ENCODE measurements at regions not wholly inside any gene's neighbourhood (a gene's known extent, or its start where the extent isn't known, plus 50 kb on each side); places are given as distances from the start of the nearest gene placed in this dataset.

DNA sequence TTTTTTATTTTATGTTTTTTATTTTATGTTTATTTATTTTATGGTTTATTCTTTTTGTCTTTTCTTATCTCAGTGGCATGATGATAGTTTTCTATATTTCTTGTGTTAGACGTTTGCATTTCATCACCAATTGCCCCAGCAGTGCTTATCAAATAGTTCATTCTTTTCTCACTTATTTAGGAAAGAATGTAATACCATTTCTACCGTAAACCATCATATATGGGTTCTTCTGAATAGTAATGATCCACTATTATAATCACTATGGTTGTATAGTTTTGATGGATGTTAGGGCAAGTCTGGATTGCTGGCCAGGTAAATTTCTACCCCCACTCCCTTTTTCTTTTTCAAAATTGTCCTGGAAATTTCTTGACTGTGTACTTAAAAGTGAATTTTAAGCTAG, 134.6 kb upstream of the FBXO33 start:
- TF ChIP-seq POLR2A (IDR thresholded peaks at IDR 0.05; ENCODE audit: borderline replicate concordance, extremely low read depth, insufficient read depth, insufficient read length) (no peak), POLR2AphosphoS5 (IDR thresholded peaks at IDR 0.05; ENCODE audit: low read depth, low read length) (no peak), ZFX (IDR thresholded peaks at IDR 0.05) (no peak), SRF (IDR thresholded peaks at IDR 0.05; ENCODE audit: low read depth) (no peak), EZH2 (IDR thresholded peaks at IDR 0.05) (no peak), EZH2phosphoT487 (IDR thresholded peaks at IDR 0.05; ENCODE audit: borderline replicate concordance) (no peak), SP1 (IDR thresholded peaks at IDR 0.05; ENCODE audit: low read depth) (no peak), EGR1 (IDR thresholded peaks at IDR 0.05; ENCODE audit: low read depth) (no peak)
- TF ChIP-seq, protein P1, sequence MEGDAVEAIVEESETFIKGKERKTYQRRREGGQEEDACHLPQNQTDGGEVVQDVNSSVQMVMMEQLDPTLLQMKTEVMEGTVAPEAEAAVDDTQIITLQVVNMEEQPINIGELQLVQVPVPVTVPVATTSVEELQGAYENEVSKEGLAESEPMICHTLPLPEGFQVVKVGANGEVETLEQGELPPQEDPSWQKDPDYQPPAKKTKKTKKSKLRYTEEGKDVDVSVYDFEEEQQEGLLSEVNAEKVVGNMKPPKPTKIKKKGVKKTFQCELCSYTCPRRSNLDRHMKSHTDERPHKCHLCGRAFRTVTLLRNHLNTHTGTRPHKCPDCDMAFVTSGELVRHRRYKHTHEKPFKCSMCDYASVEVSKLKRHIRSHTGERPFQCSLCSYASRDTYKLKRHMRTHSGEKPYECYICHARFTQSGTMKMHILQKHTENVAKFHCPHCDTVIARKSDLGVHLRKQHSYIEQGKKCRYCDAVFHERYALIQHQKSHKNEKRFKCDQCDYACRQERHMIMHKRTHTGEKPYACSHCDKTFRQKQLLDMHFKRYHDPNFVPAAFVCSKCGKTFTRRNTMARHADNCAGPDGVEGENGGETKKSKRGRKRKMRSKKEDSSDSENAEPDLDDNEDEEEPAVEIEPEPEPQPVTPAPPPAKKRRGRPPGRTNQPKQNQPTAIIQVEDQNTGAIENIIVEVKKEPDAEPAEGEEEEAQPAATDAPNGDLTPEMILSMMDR (IDR thresholded peaks at IDR 0.05 in 2 of 3, conservative IDR thresholded peaks at IDR 0.05 in 1 of 3; ENCODE audit: borderline replicate concordance in 1 of 3, insufficient read depth in 1 of 3, low read depth in 2 of 3, low read length in 2 of 3), result no peak
- TF ChIP-seq, protein P2, sequence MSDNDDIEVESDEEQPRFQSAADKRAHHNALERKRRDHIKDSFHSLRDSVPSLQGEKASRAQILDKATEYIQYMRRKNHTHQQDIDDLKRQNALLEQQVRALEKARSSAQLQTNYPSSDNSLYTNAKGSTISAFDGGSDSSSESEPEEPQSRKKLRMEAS (IDR thresholded peaks at IDR 0.05), result no peak
- TF ChIP-seq, protein P3, sequence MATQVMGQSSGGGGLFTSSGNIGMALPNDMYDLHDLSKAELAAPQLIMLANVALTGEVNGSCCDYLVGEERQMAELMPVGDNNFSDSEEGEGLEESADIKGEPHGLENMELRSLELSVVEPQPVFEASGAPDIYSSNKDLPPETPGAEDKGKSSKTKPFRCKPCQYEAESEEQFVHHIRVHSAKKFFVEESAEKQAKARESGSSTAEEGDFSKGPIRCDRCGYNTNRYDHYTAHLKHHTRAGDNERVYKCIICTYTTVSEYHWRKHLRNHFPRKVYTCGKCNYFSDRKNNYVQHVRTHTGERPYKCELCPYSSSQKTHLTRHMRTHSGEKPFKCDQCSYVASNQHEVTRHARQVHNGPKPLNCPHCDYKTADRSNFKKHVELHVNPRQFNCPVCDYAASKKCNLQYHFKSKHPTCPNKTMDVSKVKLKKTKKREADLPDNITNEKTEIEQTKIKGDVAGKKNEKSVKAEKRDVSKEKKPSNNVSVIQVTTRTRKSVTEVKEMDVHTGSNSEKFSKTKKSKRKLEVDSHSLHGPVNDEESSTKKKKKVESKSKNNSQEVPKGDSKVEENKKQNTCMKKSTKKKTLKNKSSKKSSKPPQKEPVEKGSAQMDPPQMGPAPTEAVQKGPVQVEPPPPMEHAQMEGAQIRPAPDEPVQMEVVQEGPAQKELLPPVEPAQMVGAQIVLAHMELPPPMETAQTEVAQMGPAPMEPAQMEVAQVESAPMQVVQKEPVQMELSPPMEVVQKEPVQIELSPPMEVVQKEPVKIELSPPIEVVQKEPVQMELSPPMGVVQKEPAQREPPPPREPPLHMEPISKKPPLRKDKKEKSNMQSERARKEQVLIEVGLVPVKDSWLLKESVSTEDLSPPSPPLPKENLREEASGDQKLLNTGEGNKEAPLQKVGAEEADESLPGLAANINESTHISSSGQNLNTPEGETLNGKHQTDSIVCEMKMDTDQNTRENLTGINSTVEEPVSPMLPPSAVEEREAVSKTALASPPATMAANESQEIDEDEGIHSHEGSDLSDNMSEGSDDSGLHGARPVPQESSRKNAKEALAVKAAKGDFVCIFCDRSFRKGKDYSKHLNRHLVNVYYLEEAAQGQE (IDR thresholded peaks at IDR 0.05; ENCODE audit: low read depth), result no peak
- TF ChIP-seq, protein P4, sequence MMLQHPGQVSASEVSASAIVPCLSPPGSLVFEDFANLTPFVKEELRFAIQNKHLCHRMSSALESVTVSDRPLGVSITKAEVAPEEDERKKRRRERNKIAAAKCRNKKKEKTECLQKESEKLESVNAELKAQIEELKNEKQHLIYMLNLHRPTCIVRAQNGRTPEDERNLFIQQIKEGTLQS (IDR thresholded peaks at IDR 0.05), result no peak
